OCI-LY7 (cell line): ENCODE measurements at regions not wholly inside any gene's neighbourhood (a gene's known extent, or its start where the extent isn't known, plus 50 kb on each side); places are given as distances from the start of the nearest gene placed in this dataset.

Experiments
- EZH2phosphoT487 ChIP-seq: fragments of 200-600 bp; sonication (generic); IDR thresholded peaks from 2 replicates; pipeline ENCODE4 v1.6.1; 2018; ENCODE audit warnings: low read depth, borderline replicate concordance, mild to moderate bottlenecking, mixed run types, antibody characterized with exemption, low read length, moderate library complexity, mixed read lengths
- TF ChIP-seq, protein P1 (sequence below): fragments of 200-600 bp; sonication (generic); conservative IDR thresholded peaks from 2 replicates; pipeline ENCODE4 v1.5.1; 2014; ENCODE audit warnings: mild to moderate bottlenecking, antibody characterized with exemption, low read length, moderate library complexity, mixed read lengths

DNA sequence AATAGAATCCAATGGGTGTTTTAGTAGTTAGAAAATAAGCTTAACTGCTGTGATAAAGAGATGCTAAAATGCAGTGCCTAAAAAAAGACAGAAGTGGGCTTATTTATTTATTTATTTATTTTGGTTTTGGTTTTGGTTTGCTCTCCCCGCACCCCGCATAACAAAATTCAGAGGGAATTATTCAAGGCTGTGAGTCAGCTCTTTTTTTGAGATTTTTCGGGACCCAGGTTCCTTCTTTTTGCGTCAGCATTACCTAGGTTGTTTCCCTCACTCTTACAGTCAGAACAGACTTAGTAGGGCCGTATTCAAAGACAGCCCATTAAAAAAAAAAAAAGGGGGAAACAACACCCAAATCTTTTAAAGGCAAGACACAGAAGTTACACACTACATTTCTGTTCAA lies 1495.5 kb upstream of the ADGRL3 start:
- TF ChIP-seq, protein P1, sequence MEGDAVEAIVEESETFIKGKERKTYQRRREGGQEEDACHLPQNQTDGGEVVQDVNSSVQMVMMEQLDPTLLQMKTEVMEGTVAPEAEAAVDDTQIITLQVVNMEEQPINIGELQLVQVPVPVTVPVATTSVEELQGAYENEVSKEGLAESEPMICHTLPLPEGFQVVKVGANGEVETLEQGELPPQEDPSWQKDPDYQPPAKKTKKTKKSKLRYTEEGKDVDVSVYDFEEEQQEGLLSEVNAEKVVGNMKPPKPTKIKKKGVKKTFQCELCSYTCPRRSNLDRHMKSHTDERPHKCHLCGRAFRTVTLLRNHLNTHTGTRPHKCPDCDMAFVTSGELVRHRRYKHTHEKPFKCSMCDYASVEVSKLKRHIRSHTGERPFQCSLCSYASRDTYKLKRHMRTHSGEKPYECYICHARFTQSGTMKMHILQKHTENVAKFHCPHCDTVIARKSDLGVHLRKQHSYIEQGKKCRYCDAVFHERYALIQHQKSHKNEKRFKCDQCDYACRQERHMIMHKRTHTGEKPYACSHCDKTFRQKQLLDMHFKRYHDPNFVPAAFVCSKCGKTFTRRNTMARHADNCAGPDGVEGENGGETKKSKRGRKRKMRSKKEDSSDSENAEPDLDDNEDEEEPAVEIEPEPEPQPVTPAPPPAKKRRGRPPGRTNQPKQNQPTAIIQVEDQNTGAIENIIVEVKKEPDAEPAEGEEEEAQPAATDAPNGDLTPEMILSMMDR = no peak
- no peak for TF ChIP-seq EZH2phosphoT487
